HG02884 (cell line): ENCODE measurements at regions not wholly inside any gene's neighbourhood (a gene's known extent, or its start where the extent isn't known, plus 50 kb on each side); places are given as distances from the start of the nearest gene placed in this dataset.
"Not testable (repeated sequence)": the region's sequence is repeated elsewhere in the genome, so short reads cannot be mapped to it uniquely, and the experiment has no call there.

ENCODE experiments used
- ATAC-seq: cut with Tn5 transposase; IDR thresholded peaks from one replicate; pipeline ENCODE4 v1.9.1; 2021; ENCODE audit warnings: mild to moderate bottlenecking, moderate library complexity; ENCODE audit not compliant: unreplicated experiment

DNA sequence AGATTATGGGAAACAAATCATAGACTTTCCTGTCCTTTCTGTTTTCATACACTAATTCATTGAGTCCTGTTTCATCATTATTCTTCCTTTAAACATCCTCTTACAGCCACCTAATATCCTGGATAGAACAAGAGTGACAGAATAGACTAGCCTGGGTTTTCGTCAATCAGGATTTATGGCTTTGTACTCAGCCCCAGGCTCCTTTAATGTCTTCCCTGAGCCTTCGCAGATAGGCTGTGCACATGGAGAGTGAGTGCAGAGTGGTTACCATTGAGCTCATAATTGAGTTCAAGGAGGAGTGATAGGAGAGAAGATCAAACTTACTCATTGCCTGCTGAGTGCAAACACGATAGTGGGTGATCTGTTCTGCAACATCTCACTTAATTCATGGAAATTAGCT lies 304.9 kb downstream of the TDRD3 start:
- ATAC-seq: no peak

- no peak for ATAC-seq
Observed at GRCh38 chr13:60700994-60701393, 304.0 kb downstream of the TDRD3 start.

DNA sequence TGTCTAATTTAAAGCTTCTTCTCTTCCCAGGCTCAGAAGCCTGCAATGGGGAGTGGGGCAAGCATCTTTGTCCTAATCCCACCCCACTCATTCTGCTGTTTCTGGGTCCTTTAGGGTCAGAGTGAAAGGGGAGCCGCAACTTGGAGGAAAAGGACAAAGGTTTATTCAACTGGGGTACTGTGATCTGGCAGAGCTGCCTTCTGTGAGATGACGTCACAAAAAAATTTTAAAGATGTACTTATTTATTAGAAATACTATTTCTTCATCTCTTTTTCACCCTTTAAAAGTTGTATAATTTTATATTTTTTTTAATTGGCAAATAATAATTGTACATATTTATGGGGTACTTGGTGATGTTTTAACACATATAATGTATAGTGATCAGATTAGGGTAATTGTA lies 302.6 kb downstream of the TDRD3 start:
- no peak for ATAC-seq

GRCh38 chr13:60696602-60697001 lies 299.6 kb downstream of the TDRD3 start:
- no peak for ATAC-seq

DNA sequence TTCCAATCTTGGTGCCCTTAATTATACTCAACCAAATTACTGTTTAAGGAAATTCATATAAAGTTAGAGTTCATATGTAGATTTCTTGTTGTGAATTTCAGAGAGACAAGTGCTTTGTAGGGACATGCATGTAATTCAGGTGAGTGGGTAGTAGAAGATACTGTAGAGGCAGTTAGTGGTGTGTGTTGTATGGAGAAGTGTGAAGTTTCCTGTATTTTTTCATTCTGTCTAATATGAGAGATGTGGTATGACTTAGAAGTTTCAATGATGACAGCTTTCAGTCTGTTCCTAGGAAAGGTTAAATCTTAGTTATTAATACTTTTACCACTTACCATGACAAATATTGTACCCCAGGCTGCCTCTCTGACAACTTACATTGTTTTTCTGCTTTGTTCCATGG lies 294.2 kb downstream of the TDRD3 start:
- ATAC-seq: no peak

DNA sequence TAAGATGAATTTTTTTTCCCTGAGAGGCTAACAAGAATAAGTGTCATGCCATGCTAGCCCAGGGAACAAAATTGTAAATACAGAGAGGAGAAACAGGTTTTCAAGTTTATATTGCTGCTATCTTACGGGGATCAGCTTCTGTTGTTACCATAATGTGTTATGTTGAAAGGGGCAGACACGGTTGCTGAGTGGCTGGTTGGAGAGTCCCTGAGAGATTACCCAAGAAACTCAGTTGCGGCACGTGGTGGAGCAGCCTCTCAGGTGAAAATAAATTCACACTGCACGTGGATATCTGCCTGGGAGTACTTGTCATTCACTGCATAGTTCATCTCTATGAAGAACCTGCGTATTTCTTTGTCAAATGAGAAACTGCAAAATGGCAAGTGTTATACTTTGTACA lies 293.6 kb downstream of the TDRD3 start:
- ATAC-seq: no peak

- no peak for ATAC-seq
Observed at GRCh38 chr13:60689571-60689970, 292.6 kb downstream of the TDRD3 start.

DNA sequence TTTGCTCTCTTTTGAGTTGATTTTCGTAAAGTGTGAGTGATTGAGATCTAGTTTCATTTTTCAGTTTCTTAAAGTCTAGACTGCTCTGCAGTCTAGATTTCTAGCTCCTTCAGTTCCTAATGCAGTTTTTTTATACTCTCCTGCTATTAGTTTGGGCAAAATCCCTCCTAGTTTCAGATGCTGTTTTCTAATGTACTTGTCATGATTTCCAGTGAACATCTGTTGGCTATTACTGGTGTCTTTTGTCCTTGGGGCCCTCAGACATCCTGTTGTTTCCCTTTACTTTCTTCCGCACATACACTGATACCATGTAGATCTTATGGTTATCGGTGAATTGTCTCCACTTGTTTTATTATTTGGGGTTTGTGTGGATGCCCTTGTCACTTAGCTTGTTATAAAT lies 292.1 kb downstream of the TDRD3 start:
- no peak for ATAC-seq

- no peak for ATAC-seq
Observed at GRCh38 chr13:60679928-60680694, 283.1 kb downstream of the TDRD3 start.

- ATAC-seq: no peak
Observed at GRCh38 chr13:60679131-60679530, 282.1 kb downstream of the TDRD3 start.

GRCh38 chr13:60671386-60671785 lies 274.4 kb downstream of the TDRD3 start:
- ATAC-seq: no peak

DNA sequence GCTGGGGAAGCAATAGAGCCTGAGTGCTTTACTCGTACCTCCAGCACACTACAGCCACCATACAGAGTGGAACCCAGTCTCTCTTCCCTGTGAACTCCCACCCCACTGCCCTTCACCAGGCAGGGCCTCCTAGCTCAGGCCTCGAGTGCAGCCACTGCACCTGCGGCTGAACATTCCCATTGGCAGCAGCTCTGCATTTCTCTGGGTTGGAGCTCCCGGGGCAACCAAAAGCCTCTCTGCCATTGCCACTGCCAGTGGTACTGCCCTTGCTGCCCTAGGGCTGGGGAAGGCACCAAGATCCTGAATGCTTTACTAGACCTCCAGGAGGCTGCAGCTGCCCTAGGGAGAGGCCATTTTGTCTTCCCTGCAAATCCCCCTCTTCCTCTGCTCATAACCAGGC lies 266.8 kb downstream of the TDRD3 start:
- no peak for ATAC-seq

- peak; percentile 48 for ATAC-seq
Observed at GRCh38 chr13:60662595-60662994, 265.6 kb downstream of the TDRD3 start.

DNA sequence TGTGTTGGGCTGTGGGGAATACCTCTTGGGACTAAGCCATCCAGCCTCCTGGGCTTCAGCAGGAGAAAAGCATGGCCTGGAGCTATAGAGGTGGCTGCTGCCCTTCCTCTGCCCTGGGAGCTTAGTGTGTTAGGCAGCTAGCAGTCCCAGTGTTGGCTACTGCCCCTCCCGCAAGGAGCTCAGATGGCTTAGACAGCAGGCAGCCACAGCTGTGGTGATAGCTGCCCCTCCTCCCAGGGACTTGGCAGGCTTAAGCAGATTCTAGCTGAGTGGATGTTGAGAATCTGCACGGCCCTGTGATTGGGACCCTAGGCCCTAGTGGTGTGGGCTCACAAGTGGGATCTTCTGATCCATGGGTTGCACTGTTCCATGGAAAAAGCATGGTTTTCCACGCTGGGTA lies 264.5 kb downstream of the TDRD3 start:
- no peak for ATAC-seq

DNA sequence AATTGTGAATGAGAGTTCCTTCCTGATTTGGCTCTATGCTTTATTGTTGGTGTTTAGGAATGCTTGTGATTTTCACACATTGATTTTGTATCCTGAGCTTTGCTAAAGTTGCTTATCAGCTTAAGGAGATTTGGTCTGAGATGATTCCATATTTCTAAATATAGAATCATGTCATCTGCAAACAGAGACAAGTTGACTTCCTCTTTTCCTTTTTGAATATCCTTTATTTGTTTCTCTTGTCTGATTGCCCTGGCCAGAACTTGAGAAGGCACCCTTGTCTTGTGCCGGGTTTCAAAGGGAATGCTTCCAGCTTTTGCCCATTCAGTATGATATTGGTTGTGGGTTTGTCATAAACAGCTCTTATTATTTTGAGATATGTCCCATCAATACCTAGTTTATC lies 260.6 kb downstream of the TDRD3 start:
- ATAC-seq: not testable (repeated sequence)

DNA sequence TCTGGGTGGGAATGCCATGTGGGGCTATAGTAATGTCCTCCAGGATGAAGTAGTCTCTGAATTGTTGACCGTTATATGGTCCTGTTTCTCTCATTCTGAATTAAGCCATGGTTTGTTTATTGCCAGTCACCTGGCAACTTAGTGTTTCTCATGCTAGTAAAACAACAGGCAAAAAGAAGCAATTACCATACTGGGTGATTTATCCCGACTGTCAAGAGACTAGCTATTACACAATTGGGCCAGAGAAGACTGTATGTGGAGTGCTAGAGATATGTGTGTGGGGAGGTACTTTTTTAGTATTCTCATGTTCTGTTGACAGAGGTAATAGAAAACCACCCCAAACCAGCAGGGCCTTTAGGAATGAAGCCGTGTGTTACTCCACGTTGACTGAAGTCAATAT lies 258.2 kb downstream of the TDRD3 start:
- ATAC-seq: no peak

GRCh38 chr13:60654415-60654814 lies 257.4 kb downstream of the TDRD3 start:
- ATAC-seq: no peak

- ATAC-seq: no peak
Observed at GRCh38 chr13:60647547-60647946, 250.5 kb downstream of the TDRD3 start.

GRCh38 chr13:60646620-60647019 lies 249.6 kb downstream of the TDRD3 start:
- ATAC-seq: no peak

DNA sequence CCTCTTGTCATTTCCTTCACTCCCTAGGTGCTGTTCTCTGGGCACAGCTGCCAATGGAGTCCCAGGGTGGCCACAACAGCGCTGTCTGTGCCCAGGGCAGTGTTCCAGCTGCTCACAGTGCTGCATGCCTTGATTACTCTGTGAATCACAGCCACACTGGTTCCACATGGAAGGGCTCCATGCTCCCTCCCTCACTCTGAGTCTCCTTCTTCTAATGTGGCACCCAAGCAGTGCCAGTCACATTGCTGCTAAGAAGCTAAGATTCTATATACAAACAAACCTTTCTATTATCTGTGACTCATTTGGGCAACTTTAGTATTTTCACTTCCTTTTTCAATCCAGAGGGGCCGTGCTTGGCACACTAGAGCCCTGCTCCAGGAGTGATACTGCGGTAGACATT lies 248.7 kb downstream of the TDRD3 start:
- ATAC-seq: peak; percentile 49

GRCh38 chr13:60642552-60642951 lies 245.5 kb downstream of the TDRD3 start:
- no peak for ATAC-seq

DNA sequence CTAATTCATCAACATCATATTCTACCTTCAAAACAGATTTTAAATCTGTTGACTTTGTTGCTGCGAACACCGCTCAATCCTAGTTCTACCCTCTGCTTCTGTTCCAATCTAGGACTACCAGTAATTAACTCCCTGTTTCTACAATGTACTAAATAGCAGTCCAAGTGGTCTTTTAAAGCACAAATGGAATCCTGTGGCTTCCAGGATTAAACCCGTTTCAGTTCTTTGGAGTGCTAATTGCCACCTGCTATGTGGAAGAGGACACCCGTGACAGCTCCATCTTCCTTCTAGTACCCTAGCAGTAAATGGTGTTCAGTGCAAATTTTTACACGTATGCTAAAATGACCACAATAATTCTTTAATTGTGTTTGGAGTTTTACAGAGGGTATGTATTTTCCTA lies 232.1 kb downstream of the TDRD3 start:
- ATAC-seq: no peak

DNA sequence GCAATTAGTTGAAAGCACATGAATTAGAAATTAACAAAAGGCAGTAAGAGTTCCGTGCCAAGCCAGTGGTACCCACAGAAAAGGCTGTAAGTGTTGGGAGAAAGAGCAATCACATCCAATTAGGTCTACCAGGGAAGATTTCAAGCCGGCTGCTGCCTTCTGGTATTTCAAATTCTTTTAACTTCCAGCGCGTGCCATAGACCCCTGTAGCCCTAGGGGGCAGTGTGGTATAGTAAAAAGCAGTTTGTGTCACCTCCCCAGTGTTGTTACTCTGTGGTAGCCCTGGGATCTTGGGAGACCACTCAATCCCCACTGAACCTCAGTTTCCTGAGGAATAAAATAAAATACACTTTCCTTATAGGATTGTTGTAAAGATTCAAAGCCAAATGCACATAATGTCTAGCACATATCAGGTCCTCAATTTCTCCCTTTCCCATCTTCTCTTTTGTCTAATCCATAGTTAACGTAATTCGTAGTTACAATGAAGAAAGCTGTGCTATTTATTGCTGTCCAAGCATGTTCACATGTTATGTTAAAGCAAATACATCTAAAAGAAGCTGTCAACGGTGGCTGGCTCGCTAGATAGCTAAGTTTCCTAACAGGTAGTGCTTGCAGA lies 230.2 kb downstream of the TDRD3 start:
- peak; percentile 86 for ATAC-seq
